ENCODE measurements at regions not wholly inside any gene's neighbourhood (a gene's known extent, or its start where the extent isn't known, plus 50 kb on each side); places are given as distances from the start of the nearest gene placed in this dataset.

DNA sequence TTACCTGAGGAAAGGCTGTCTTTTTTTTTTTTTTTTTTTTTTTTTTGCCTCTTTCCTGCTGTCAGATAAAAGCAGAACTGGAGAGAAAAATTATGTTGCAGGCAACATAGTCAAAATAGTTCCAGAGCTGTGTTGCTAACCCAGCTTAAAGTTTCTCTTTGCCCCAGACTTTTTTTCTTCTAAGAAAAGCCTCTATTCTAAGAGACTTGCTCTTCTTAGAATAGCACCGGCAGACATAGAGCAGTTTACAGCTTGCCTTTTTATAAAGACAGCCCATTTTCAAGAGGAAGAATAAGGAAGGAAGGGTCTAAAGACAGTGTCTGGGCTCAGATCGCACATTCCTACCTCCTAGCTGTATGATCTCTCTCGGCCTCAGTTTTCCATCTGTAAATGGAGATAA lies 88.7 kb downstream of the TENT5C start:
- TF ChIP-seq CTCF (conservative IDR thresholded peaks at IDR 0.05) (no peak), ZFX (IDR thresholded peaks at IDR 0.05) (no peak)
